Lower leg skin (tissue), 3 donors: ENCODE measurements at regions not wholly inside any gene's neighbourhood (a gene's known extent, or its start where the extent isn't known, plus 50 kb on each side); places are given as distances from the start of the nearest gene placed in this dataset.
"Not testable (repeated sequence)": the region's sequence is repeated elsewhere in the genome, so short reads cannot be mapped to it uniquely, and the experiment has no call there.

Experiments
- POLR2A ChIP-seq, 2 donors: fragments of 450-650 bp; IDR thresholded peaks; one replicate each; pipeline ENCODE4 v1.6.1; 2016 to 2017; ENCODE audit warnings: antibody characterized with exemption in 2 of 2, mild to moderate bottlenecking in 1 of 2, moderate library complexity in 1 of 2
- TF ChIP-seq, protein P1 (sequence below), 3 donors: fragments of 450-650 bp; IDR thresholded peaks; one replicate each; pipeline ENCODE4 v1.5.1; 2016; ENCODE audit warnings: antibody characterized with exemption in 3 of 3, mild to moderate bottlenecking in 3 of 3, moderate library complexity in 2 of 3

DNA sequence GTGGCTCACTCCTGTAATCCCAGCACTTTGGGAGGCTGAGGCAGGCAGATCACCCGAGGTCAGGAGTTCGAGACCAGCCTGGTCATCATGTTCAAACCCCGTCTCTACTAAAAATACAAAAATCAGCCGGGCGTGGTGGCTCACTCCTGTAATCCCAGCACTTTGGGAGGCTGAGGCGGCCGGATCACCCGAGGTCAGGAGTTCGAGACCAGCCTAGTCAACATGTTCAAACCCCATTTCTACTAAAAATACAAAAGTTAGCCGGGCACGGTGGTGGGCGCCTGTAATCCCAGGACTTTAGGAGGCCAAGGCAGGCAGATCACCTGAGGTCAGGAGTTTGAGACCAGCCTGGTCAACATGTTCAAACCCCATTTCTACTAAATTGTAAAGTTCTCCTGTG, 97.0 kb downstream of the CRLF2 start:
- TF ChIP-seq, protein P1, sequence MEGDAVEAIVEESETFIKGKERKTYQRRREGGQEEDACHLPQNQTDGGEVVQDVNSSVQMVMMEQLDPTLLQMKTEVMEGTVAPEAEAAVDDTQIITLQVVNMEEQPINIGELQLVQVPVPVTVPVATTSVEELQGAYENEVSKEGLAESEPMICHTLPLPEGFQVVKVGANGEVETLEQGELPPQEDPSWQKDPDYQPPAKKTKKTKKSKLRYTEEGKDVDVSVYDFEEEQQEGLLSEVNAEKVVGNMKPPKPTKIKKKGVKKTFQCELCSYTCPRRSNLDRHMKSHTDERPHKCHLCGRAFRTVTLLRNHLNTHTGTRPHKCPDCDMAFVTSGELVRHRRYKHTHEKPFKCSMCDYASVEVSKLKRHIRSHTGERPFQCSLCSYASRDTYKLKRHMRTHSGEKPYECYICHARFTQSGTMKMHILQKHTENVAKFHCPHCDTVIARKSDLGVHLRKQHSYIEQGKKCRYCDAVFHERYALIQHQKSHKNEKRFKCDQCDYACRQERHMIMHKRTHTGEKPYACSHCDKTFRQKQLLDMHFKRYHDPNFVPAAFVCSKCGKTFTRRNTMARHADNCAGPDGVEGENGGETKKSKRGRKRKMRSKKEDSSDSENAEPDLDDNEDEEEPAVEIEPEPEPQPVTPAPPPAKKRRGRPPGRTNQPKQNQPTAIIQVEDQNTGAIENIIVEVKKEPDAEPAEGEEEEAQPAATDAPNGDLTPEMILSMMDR (IDR thresholded peaks at IDR 0.05) = not testable (repeated sequence)
- not testable (repeated sequence) for TF ChIP-seq POLR2A (IDR thresholded peaks at IDR 0.05)
